ENCODE measurements at regions not wholly inside any gene's neighbourhood (a gene's known extent, or its start where the extent isn't known, plus 50 kb on each side); places are given as distances from the start of the nearest gene placed in this dataset.

DNA sequence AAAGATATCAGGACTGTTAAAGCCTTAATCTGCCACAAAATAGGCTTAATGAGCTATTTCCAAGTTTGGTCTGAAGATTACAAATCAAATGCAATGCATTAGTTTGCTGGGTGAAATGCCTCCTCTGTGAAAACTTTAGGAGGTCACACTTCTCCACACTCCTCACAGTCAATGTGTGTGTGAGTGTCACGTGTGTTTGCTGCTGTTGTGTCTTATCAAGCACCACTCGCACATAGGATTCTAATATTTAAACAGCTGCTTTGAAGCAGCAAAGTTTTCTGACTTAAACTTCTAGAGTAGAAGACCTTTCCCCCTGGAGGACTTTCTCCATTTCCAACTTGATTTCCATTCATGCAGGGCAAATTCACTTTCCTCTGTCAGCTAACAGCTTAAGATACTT lies 203.2 kb upstream of the PEX5L start:
- no peak overlapping the region for H3K4me3 ChIP-seq (ENCODE audit: low read length)
- TF ChIP-seq ZNF274 (IDR thresholded peaks at IDR 0.05; ENCODE audit: low read depth, low read length): no peak

DNA sequence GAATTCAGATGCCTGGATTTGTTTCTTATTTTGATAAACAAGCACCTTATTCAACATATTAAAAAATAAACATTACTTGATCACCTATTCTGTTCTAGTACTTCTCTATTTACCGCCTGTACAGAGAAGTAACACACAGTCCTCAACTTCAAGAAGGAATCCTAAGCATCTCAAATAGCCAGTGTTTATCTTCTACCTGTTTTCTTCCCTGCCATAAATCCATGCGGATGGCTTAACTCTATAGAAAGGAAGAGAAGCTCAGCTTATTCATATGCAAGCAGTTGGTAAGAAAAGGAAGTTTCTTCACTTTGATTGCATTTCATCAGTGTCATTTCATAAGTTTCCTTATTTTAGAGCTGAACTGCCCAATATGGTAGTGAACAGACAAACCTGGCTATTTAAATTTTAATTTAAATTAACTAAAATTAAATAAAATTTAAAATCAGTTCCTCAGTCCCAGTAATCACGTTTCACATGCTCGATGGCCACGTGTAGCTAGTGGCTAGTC lies 210.0 kb upstream of the PEX5L start:
- H3K4me3 ChIP-seq (ENCODE audit: low read length): no peak overlapping the region
- no peak for TF ChIP-seq ZNF274 (IDR thresholded peaks at IDR 0.05; ENCODE audit: low read depth, low read length)

DNA sequence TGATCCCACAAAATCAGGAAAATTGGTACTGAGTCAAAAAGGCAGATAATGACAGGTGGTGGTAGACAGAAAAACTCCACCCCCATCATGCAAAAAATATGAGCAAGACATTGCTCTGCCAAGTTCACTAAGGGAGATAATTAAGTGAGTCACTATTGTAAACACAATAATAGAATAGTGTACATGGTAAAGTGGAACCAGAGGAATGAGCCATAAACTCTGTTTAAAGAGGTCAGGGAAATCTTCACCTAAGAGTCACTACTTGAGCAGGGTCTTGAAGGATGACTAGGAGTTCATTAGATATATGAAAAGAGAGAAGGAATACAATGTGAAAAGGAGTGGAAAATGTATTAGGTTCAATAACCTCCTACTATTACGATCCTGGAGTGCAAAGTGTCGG lies 213.4 kb upstream of the PEX5L start:
- no peak for TF ChIP-seq ZNF274 (IDR thresholded peaks at IDR 0.05; ENCODE audit: low read depth, low read length)
- no peak overlapping the region for H3K4me3 ChIP-seq (ENCODE audit: low read length)

DNA sequence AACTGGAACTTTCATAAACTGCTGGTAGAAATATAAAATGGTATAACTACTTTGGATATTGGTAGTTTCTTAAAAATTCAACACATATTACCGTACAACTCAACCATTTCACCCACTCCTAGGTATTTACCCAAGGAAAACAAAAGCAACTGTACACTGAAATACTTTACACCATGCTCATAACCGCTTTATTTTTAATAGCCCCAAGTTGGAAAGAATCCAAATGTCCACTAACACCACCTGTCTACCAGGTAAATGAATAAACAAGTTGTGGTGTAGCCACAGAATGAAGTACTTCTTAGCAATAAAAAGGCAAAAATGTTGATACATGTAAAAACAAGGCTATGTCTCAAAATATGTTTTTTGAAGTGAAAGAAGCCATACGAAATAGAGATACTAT lies 215.9 kb upstream of the PEX5L start:
- no peak for TF ChIP-seq ZNF274 (IDR thresholded peaks at IDR 0.05; ENCODE audit: low read depth, low read length)
- no peak overlapping the region for H3K4me3 ChIP-seq (ENCODE audit: low read length)

DNA sequence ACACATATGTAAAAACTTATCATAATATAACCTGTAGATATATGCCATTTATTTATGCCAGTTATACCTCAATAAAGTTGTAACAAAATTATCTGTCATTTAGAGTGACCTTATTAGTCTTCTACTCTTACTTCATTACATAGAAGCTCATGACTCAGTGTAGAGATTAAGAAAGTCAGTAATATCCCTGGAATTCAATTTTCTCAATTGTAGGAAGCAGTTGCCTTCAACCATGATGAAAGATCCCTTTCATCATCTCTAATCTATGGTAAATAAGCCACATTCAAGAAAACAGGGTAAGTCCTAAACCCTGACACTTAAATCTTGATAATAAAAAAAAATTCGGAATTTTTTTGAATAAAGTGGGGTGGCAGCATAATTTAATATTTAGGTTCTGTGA lies 216.5 kb upstream of the PEX5L start:
- H3K4me3 ChIP-seq (ENCODE audit: low read length): no peak overlapping the region
- TF ChIP-seq ZNF274 (IDR thresholded peaks at IDR 0.05; ENCODE audit: low read depth, low read length): no peak

DNA sequence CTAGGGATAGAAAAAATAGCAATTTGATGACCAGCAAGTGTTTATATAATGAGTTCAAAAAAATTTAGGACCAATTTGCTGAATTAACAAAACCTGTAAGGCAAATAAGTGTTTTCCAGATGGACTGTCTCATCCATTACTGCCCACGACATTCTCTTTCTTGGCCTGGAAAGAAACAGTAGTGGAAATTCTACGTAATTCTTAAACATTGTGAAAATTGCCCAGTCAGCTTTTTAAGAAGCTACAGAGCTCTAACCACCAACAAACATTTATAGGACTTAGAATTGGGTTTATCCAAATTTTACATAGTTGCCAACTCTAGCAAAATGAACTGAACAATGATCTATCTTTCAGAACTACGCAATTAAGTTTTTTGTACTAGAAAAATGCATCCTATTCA lies 227.7 kb upstream of the PEX5L start:
- no peak overlapping the region for H3K4me3 ChIP-seq (ENCODE audit: low read length)
- no peak for TF ChIP-seq ZNF274 (IDR thresholded peaks at IDR 0.05; ENCODE audit: low read depth, low read length)

DNA sequence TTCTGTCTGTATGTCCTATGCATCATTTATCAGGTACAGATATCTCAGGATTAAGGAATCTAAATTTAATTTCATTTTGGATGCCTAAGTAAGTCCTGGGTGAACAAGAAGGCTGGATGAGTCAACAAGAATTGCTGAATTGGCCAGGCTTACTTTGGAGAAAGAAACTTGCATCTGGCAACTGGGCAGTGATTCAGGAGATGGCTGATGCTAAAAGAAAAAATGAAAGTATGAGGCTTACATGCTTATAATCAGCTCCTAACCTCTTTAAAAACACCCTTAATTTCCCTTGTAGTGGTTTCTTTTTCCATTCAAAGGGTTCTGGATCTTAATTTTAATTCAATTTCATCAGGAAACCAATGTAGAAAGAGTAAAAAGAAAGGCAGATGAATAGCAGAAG lies 228.8 kb upstream of the PEX5L start:
- H3K4me3 ChIP-seq (ENCODE audit: low read length): no peak overlapping the region
- TF ChIP-seq ZNF274 (IDR thresholded peaks at IDR 0.05; ENCODE audit: low read depth, low read length): no peak

DNA sequence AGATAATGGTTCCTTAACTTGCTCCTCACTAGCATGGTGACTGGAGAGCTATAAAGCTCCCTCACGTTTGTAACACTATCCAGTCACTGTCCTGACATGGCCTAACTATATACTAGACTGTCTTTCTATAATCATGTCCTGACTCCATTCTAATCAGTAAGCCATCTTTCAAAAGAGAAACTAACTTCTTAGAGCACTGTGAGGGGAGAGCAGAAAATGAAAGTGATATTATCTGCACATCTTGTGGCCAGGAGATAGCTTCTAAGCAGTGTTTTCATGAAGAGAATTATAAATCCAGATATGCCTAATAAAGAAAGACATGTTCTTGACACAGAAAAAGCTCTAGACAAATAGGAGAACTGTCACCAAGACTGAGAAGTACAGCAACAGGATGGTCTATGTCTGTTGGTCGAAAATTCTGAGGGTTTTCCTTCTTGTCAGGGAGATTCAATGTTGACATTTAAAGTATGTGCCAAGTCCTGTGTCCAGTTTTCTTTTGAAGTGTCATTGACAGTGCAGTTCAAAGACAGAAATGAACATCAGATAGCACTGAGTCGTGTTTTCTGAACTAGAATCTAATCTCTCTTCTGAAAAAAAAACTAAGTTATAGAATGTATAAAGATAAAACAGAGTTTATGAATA lies 230.6 kb upstream of the PEX5L start:
- TF ChIP-seq ZNF274 (IDR thresholded peaks at IDR 0.05; ENCODE audit: low read depth, low read length): no peak

DNA sequence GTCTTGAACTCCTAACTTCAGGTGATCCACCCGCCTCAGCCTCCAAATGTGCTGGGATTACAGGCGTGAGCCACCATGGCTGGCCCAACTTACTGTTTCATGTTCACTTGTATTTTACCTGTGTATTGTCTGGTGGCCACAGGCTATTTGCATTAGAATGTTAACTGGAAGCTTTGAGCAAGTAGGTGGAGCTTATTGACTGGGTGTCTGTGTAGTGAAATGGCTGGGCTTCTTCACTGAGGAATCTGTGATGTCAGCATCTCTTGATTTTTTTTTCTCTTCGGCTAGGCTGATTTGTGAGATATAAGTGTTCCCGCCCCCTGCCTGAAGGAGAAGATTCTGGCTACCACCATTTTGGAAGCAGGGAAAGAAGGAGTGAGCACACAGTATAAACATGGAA lies 237.8 kb upstream of the PEX5L start:
- H3K4me3 ChIP-seq (ENCODE audit: low read length): no peak overlapping the region
- TF ChIP-seq ZNF274 (IDR thresholded peaks at IDR 0.05; ENCODE audit: low read depth, low read length): no peak

More for the DNA sequence above, 230.6 kb upstream of the PEX5L start:
- no peak overlapping the region for H3K4me3 ChIP-seq (ENCODE audit: low read length)

DNA sequence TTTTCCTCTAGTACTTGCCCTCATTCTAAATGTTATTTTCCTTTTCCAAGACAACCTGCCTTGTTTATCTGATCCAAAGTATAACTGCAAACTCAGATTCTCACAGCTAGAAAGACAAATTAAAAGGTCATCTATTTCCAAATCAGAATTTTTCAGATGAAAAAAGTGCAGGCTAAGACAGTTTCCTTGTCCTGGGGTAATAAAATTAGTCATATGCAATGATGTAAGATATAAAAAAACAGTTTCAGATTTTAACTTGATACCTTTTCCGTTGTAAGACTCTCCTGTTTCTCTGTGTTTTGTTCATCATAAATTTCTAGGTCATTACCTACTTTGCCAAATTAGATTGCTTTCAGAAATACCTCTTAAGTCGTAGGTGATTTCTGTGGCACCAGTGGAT lies 238.4 kb upstream of the PEX5L start:
- H3K4me3 ChIP-seq (ENCODE audit: low read length): no peak overlapping the region
- TF ChIP-seq ZNF274 (IDR thresholded peaks at IDR 0.05; ENCODE audit: low read depth, low read length): no peak

DNA sequence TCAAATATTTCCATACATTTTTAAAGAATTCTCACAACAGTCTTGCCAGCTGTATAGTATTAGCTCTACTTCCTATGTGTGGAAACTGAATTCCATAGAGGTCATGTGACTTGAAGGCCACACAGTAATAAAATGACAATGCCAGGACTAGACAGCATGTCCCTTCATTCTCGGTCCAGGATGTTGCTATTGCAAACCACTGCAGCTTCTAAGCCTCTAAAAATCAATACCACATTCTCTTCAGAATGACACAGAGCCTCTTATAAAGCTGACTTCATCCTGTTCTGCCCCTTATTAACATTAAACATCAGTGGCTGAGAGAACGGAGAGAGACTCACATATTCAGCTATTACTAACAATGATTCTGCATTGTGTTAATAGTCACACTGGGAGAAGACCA lies 240.3 kb upstream of the PEX5L start:
- no peak overlapping the region for H3K4me3 ChIP-seq (ENCODE audit: low read length)
- TF ChIP-seq ZNF274 (IDR thresholded peaks at IDR 0.05; ENCODE audit: low read depth, low read length): no peak

DNA sequence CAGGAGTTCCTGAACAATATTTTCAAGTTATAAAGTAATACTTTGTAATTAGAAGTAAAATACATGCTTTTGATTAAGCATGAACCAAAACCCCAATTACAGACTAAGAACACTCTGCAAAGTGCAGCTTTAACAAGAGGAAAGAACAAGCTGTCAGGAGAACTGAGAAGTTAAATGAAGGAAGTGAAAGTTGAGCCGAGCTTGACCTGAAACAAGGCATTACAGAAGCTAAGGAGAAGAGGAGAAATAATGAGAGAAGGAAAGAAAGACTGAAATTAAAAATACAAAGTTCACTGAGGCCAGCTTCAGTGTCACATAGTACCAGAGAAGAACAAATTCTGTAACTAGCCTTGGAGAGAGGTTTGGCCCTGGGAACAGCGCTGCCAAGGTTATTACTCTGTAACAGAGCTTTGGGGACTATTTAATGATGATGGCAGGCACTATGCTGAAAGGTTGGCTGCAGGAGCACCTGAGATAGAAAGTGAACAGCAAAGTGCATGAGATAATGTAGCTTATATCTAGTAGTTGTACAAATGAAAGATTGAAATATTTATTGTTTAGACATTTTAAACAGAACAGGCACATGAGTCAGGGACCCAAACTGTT lies 241.9 kb upstream of the PEX5L start:
- peak overlapping the region; percentile 46; the same call in 1 of the 2 replicates for H3K4me3 ChIP-seq (ENCODE audit: low read length)
- TF ChIP-seq ZNF274 (IDR thresholded peaks at IDR 0.05; ENCODE audit: low read depth, low read length): no peak

DNA sequence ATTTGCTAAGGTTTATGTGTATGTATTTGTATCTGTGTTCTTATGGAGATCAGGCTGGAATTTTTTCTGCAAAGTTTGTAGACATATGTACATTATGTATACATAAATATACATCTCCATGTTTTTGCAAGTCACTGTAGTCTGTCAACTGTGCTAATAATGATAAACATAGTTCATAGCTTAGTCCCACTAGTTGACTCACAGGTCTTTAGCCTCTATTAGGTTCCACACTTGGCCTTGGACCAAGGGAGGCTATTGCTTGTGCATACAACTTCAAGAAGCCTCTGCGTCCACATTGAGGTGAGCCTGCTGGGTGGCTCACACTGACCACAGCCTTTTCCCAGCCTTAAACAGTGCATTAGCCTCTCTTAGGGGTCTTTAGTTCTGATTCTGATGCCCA lies 243.8 kb upstream of the PEX5L start:
- no peak overlapping the region for H3K4me3 ChIP-seq (ENCODE audit: low read length)
- TF ChIP-seq ZNF274 (IDR thresholded peaks at IDR 0.05; ENCODE audit: low read depth, low read length): no peak

DNA sequence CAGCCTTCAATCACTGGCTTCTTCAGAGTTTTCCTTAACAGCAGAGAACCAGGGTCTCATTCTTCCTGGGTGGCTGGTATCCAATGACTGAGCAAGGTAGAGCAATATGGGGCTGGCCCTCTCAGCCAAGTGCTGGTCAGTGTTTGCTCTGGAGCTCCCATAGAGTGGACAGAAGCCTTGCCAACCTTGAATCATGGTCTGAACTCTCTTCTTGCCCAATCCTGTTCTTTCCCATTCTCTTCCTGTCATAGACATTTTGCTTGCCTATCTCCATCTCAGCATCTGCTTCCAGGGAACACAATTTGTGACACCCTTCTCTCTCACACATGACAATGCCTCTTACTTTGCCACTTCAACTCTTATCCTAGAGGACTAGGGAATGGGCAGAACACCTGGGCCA lies 245.6 kb upstream of the PEX5L start:
- no peak overlapping the region for H3K4me3 ChIP-seq (ENCODE audit: low read length)
- no peak for TF ChIP-seq ZNF274 (IDR thresholded peaks at IDR 0.05; ENCODE audit: low read depth, low read length)

DNA sequence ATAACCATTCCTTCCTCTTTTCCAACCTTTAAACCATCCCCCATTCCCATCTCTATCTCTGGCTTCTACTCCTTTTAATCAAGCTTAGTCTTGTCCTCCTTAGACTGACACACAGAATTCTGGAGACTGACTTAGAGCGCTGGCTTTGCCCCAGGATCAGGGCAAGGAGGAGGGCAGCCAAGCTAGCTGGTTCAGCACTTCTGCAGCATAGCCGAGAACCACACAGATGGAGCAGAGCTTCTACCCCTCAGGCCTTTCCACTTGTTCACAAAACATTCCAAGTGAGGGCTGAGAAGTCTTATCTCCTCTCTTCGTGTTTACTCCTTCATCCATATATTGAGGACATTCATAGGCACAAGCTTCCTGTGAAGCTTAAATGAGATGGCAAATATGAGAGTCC lies 246.5 kb upstream of the PEX5L start:
- no peak for TF ChIP-seq ZNF274 (IDR thresholded peaks at IDR 0.05; ENCODE audit: low read depth, low read length)

More for the DNA sequence above, 246.5 kb upstream of the PEX5L start:
- no peak overlapping the region for H3K4me3 ChIP-seq (ENCODE audit: low read length)

Measured in GM08714 (cell line).